ENCODE measurements at regions not wholly inside any gene's neighbourhood (a gene's known extent, or its start where the extent isn't known, plus 50 kb on each side); places are given as distances from the start of the nearest gene placed in this dataset.

- in situ Hi-C loops (cut with HindIII; ENCODE audit: low pct_unique_long_range_greater_than_20kb, low sequenced_read_pairs) = no loop called here
- H3K27ac ChIP-seq (ENCODE audit: low read length) = no peak overlapping the region
- H3K4me1 ChIP-seq (ENCODE audit: control insufficient read depth, insufficient read depth, low read length) = peaks cover 9% of the 10 kb centered on the region; the same call in 1 of the 2 replicates
- ChIA-PET POLR2A (no interaction called here), CTCF (no interaction called here)
- H3K36me3 ChIP-seq (ENCODE audit: control insufficient read depth, insufficient read depth, low read length) = no peaks in the 10 kb centered on the region
- no peaks in the 10 kb centered on the region for H3K9me3 ChIP-seq (ENCODE audit: control insufficient read depth, insufficient read depth, low read depth, low read length)
- BruUV-seq (replicated peaks) = no TSS peak
- H3K27me3 ChIP-seq (ENCODE audit: control insufficient read depth, insufficient read depth, low read length) = no peaks in the 10 kb centered on the region
- no peak overlapping the region for H3K4me3 ChIP-seq (ENCODE audit: low read depth in 2 of 2, low read length in 2 of 2)
- TF ChIP-seq POLR2AphosphoS5 (IDR thresholded peaks at IDR 0.05; ENCODE audit: low read depth, low read length) (no peak), REST (IDR thresholded peaks at IDR 0.05; ENCODE audit: insufficient read depth in 1 of 2, low read depth in 2 of 2, low read length in 1 of 2) (no peak), SIN3A (IDR thresholded peaks at IDR 0.05; ENCODE audit: borderline replicate concordance, insufficient read depth, low read depth, low read length) (no peak), TCF7L2 (IDR thresholded peaks at IDR 0.05; ENCODE audit: low read depth, low read length) (no peak), CTCF (IDR thresholded peaks at IDR 0.05) (no peak)
- ATAC-seq (no peak), DNase-seq (ENCODE audit: low read depth, low spot score) (no peak)
- intact Hi-C loops (cut with micrococcal nuclease; ENCODE audit: unreplicated experiment) = no loop called here
Observed at GRCh38 chr2:47259829-47260228, 83.5 kb upstream of the CALM2 start.

GRCh38 chr2:47257946-47258348 lies 81.6 kb upstream of the CALM2 start:
- DNase-seq (ENCODE audit: low read depth, low spot score) = no peak
- no peak for TF ChIP-seq SIN3A (IDR thresholded peaks at IDR 0.05; ENCODE audit: borderline replicate concordance, insufficient read depth, low read depth, low read length)
- no peak for TF ChIP-seq CTCF (IDR thresholded peaks at IDR 0.05)
- no peak for TF ChIP-seq POLR2AphosphoS5 (IDR thresholded peaks at IDR 0.05; ENCODE audit: low read depth, low read length)
- no peak for TF ChIP-seq REST (IDR thresholded peaks at IDR 0.05; ENCODE audit: insufficient read depth in 1 of 2, low read depth in 2 of 2, low read length in 1 of 2)
- TF ChIP-seq TCF7L2 (IDR thresholded peaks at IDR 0.05; ENCODE audit: low read depth, low read length) = no peak
- ChIA-PET POLR2A (no interaction called here), CTCF (no interaction called here)
- Histone ChIP-seq H3K4me3 (ENCODE audit: low read depth in 2 of 2, low read length in 2 of 2) (no peak overlapping the region), H3K9me3 (ENCODE audit: control insufficient read depth, insufficient read depth, low read depth, low read length) (no peaks in the 10 kb centered on the region), H3K36me3 (ENCODE audit: control insufficient read depth, insufficient read depth, low read length) (no peaks in the 10 kb centered on the region), H3K27me3 (ENCODE audit: control insufficient read depth, insufficient read depth, low read length) (no peaks in the 10 kb centered on the region), H3K27ac (ENCODE audit: low read length) (no peak overlapping the region), H3K4me1 (ENCODE audit: control insufficient read depth, insufficient read depth, low read length) (peaks cover 7% of the 10 kb centered on the region; the same call in 1 of the 2 replicates)
- intact Hi-C loops (cut with micrococcal nuclease; ENCODE audit: unreplicated experiment) (no loop called here), in situ Hi-C loops (cut with HindIII; ENCODE audit: low pct_unique_long_range_greater_than_20kb, low sequenced_read_pairs) (no loop called here)
- ATAC-seq = no peak
- no TSS peak for BruUV-seq (replicated peaks)

All from Panc1 (cell line).